SK-N-SH (cell line): ENCODE measurements at regions not wholly inside any gene's neighbourhood (a gene's known extent, or its start where the extent isn't known, plus 50 kb on each side); places are given as distances from the start of the nearest gene placed in this dataset.

Experiments used
- CTCF ChIA-PET: fragments of 300-600, 350-600 bp; formaldehyde crosslinking; extraction: SDS; loops from one replicate; lab custom pipeline; 2021; lab: Yijun Ruan, JAX
- POLR2A ChIA-PET: fragments of 350-600 bp; sonication (Branson Sonifier 250); formaldehyde crosslinking; extraction: SDS; loops from one replicate; lab custom pipeline; 2020; ENCODE audit warnings: antibody characterized with exemption, inconsistent platforms; lab: Yijun Ruan, JAX
- DNase-seq: peaks from one replicate; pipeline ENCODE4 v3.0.0; 2012
- H2AFZ ChIP-seq: fragments of 200-600 bp; sonication (generic); 2 replicates; pipeline ENCODE4 v1.8.1; 2016; ENCODE audit warnings: antibody characterized with exemption, mild to moderate bottlenecking, low read depth
- H3F3A ChIP-seq: fragments of 200-600 bp; sonication (generic); replicated peaks from 2 replicates; pipeline ENCODE3; 2016; ENCODE audit warnings: antibody characterized with exemption, mild to moderate bottlenecking; ENCODE audit not compliant: insufficient read depth
- H3K27ac ChIP-seq, 2 experiments: fragments of 200-500 bp in 1 of 2; fragments of 200-600 bp in 1 of 2; sonication (Bioruptor generic) in 1 of 2; sonication (generic), shearing (Covaris generic) in 1 of 2; 2 replicates each; pipeline versions ENCODE4 v1.5.1 to v1.6.1; 2014 to 2016; ENCODE audit warnings: low read depth in 2 of 2, inconsistent platforms in 1 of 2, low read length in 1 of 2, mild to moderate bottlenecking in 1 of 2, mixed read lengths in 1 of 2
- H3K27me3 ChIP-seq: fragments of 200-600 bp; sonication (generic), shearing (Covaris generic); 2 replicates; pipeline ENCODE4 v1.6.1; 2016; ENCODE audit warnings: mixed run types; ENCODE audit not compliant: insufficient read depth
- H3K36me3 ChIP-seq, 2 experiments: fragments of 200-500 bp in 1 of 2; fragments of 200-600 bp in 1 of 2; sonication (Bioruptor generic) in 1 of 2; sonication (generic) in 1 of 2; replicated peaks in 1 of 2; 2 replicates each; pipeline versions ENCODE3 to v1.5.1; 2014 to 2016; ENCODE audit warnings: low read length in 1 of 2, mild to moderate bottlenecking in 1 of 2; ENCODE audit not compliant: insufficient read depth in 2 of 2, control insufficient read depth in 1 of 2
- H3K4me1 ChIP-seq, 2 experiments: fragments of 200-500 bp in 1 of 2; fragments of 200-600 bp in 1 of 2; sonication (Bioruptor generic) in 1 of 2; sonication (generic), shearing (Covaris generic) in 1 of 2; 2 replicates each; pipeline versions ENCODE4 v1.5.1 to v1.6.1; 2014 to 2016; ENCODE audit warnings: low read depth in 1 of 2, low read length in 1 of 2, mixed run types in 1 of 2; ENCODE audit not compliant: insufficient read depth in 2 of 2, control insufficient read depth in 1 of 2
- H3K4me2 ChIP-seq: fragments of 200-600 bp; sonication (generic), shearing (Covaris generic); 2 replicates; pipeline ENCODE4 v1.6.1; 2017; ENCODE audit warnings: mixed run types
- H3K4me3 ChIP-seq, 2 experiments: fragments of 200-500 bp in 1 of 2; fragments of 200-600 bp in 1 of 2; sonication (Bioruptor generic) in 1 of 2; sonication (generic), shearing (Covaris generic) in 1 of 2; 2 replicates each; pipeline versions ENCODE4 v1.5.1 to v1.8.1; 2014 to 2016; ENCODE audit warnings: low read depth in 2 of 2, inconsistent platforms in 1 of 2, low read length in 1 of 2, mild to moderate bottlenecking in 1 of 2, mixed read lengths in 1 of 2, moderate library complexity in 1 of 2
- H3K79me2 ChIP-seq: fragments of 200-600 bp; sonication (generic); 2 replicates; pipeline ENCODE4 v1.8.1; 2017; ENCODE audit warnings: mild to moderate bottlenecking; ENCODE audit not compliant: insufficient read depth
- H3K9ac ChIP-seq: fragments of 200-600 bp; sonication (generic); 2 replicates; pipeline ENCODE4 v1.6.1; 2017; ENCODE audit warnings: mixed run types
- H3K9me2 ChIP-seq: fragments of 200-600 bp; sonication (generic); 2 replicates; pipeline ENCODE4 v1.6.1; 2017; ENCODE audit warnings: mixed run types
- H3K9me3 ChIP-seq: fragments of 200-600 bp; sonication (generic); 2 replicates; pipeline ENCODE4 v1.6.1; 2017; ENCODE audit warnings: mixed run types, mild to moderate bottlenecking, moderate library complexity
- H4K20me1 ChIP-seq: fragments of 200-600 bp; sonication (generic); 2 replicates; pipeline ENCODE4 v1.6.1; 2017; ENCODE audit warnings: mild to moderate bottlenecking, mixed run types; ENCODE audit not compliant: insufficient read depth
- CHD2 ChIP-seq: fragments of 150-350 bp; IDR thresholded peaks from 2 replicates; pipeline ENCODE4 v1.6.1; 2018; ENCODE audit warnings: low read length; ENCODE audit not compliant: partially characterized antibody
- ELF1 ChIP-seq: IDR thresholded peaks from 2 replicates; pipeline ENCODE4 v1.4.0; 2012
- EP300 ChIP-seq, 2 experiments: IDR thresholded peaks; 2 replicates each; pipeline versions ENCODE4 v1.4.0 to v1.6.1; 2012; ENCODE audit warnings: borderline replicate concordance in 1 of 2, low read depth in 1 of 2, low read length in 1 of 2
- EZH2phosphoT487 ChIP-seq: fragments of 200-600 bp; sonication (generic); IDR thresholded peaks from 2 replicates; pipeline ENCODE4 v1.6.1; 2017; ENCODE audit warnings: low read depth, mixed run types, mild to moderate bottlenecking, antibody characterized with exemption, moderate library complexity, borderline replicate concordance
- FOSL2 ChIP-seq: IDR thresholded peaks from 2 replicates; pipeline ENCODE4 v1.4.0; 2012; ENCODE audit warnings: low read depth, mild to moderate bottlenecking, moderate library complexity, borderline replicate concordance
- FOXJ3 ChIP-seq: sonication (generic); formaldehyde crosslinking; IDR thresholded peaks from 2 replicates; pipeline ENCODE4 v1.5.1; 2020; ENCODE audit warnings: mild to moderate bottlenecking, missing genetic modification reagents
- FOXM1 ChIP-seq: IDR thresholded peaks from 2 replicates; pipeline ENCODE4 v1.4.0; 2012; ENCODE audit warnings: low read depth, mild to moderate bottlenecking
- GABPA ChIP-seq: IDR thresholded peaks from 2 replicates; pipeline ENCODE4 v1.4.0; 2012; ENCODE audit warnings: low read depth, mild to moderate bottlenecking
- MEF2A ChIP-seq: IDR thresholded peaks from 2 replicates; pipeline ENCODE4 v1.4.0; 2012; ENCODE audit warnings: low read depth, borderline replicate concordance
- NRF1 ChIP-seq: IDR thresholded peaks from 2 replicates; pipeline ENCODE4 v1.6.1; 2012; ENCODE audit warnings: low read depth, mild to moderate bottlenecking, low read length
- POLR2AphosphoS5 ChIP-seq: IDR thresholded peaks from 2 replicates; pipeline ENCODE4 v1.6.1; 2012; ENCODE audit warnings: low read depth, low read length
- RAD21 ChIP-seq: IDR thresholded peaks from 2 replicates; pipeline ENCODE4 v1.6.1; 2012; ENCODE audit warnings: mild to moderate bottlenecking, low read length
- RCOR1 ChIP-seq: fragments of 150-350 bp; IDR thresholded peaks from 2 replicates; pipeline ENCODE4 v1.6.1; 2017; ENCODE audit warnings: antibody characterized with exemption, low read length
- RFX5 ChIP-seq: IDR thresholded peaks from 2 replicates; pipeline ENCODE4 v1.6.1; 2012; ENCODE audit warnings: mild to moderate bottlenecking, improper control_type of control experiment, low read length
- RXRA ChIP-seq: IDR thresholded peaks from 2 replicates; pipeline ENCODE4 v1.4.0; 2012; ENCODE audit warnings: low read depth, mild to moderate bottlenecking, borderline replicate concordance
- TEAD4 ChIP-seq: IDR thresholded peaks from 2 replicates; pipeline ENCODE4 v1.4.0; 2012; ENCODE audit warnings: mild to moderate bottlenecking, borderline replicate concordance; ENCODE audit not compliant: insufficient read depth
- USF1 ChIP-seq: IDR thresholded peaks from 2 replicates; pipeline ENCODE4 v1.4.0; 2012; ENCODE audit warnings: low read depth, borderline replicate concordance
- WGBS: methylation state at CpG from one replicate; pipeline ENCODE4 v1.1.6; 2017; ENCODE audit warnings: low lambda C conversion rate; 5-methylcytosine and 5-hydroxymethylcytosine counted together
- TF ChIP-seq, protein P1 (sequence below): IDR thresholded peaks from 2 replicates; pipeline ENCODE4 v1.4.0; 2012; ENCODE audit warnings: low read depth, borderline replicate concordance
- TF ChIP-seq, protein P2 (sequence below): IDR thresholded peaks from 2 replicates; pipeline ENCODE4 v1.4.0; 2012; ENCODE audit warnings: low read depth
- TF ChIP-seq, protein P3 (sequence below): fragments of 150-350 bp; IDR thresholded peaks from 2 replicates; pipeline ENCODE4 v1.6.1; 2016; ENCODE audit warnings: mild to moderate bottlenecking, low read depth, low read length
- TF ChIP-seq, protein P4 (sequence below): IDR thresholded peaks from 2 replicates; pipeline ENCODE4 v1.6.1; 2012; ENCODE audit warnings: mild to moderate bottlenecking, low read depth, low read length, moderate library complexity

GRCh38 chr1:55624766-55625165 lies 409.6 kb upstream of the USP24 start:
- Histone ChIP-seq H3K79me2 (no peaks in the 10 kb centered on the region), H3F3A (no peaks in the 10 kb centered on the region), H3K4me1 (no peaks in the 10 kb centered on the region), H3K9me2 (no peaks in the 10 kb centered on the region), H3K9ac (no peak overlapping the region), H3K9me3 (no peaks in the 10 kb centered on the region), H3K4me2 (no peak overlapping the region), H3K4me3 (no peak overlapping the region), H3K36me3 (no peaks in the 10 kb centered on the region), H3K27me3 (no peaks in the 10 kb centered on the region), H3K27ac (no peak overlapping the region), H2AFZ (no peak overlapping the region), H4K20me1 (no peaks in the 10 kb centered on the region)
- TF ChIP-seq GABPA (no peak), EZH2phosphoT487 (no peak), RXRA (no peak), FOXM1 (no peak), USF1 (no peak), RFX5 (no peak), TEAD4 (no peak), CHD2 (no peak), MEF2A (no peak)
- ChIA-PET CTCF (interaction anchor here (0.7 kb wide), 1 partner anchor 16 kb away, joined by 3 read pairs; no protein-coding TSS in a partner anchor), POLR2A (no interaction called here)
- 71% methylated on average over 3 of the region's 3 CpGs for WGBS
- DNase-seq: no peak

- Histone ChIP-seq H3K9me3 (no peaks in the 10 kb centered on the region), H2AFZ (no peak overlapping the region), H3K27ac (no peak overlapping the region), H3K9ac (no peak overlapping the region), H3F3A (no peaks in the 10 kb centered on the region), H3K4me2 (no peak overlapping the region), H3K27me3 (no peaks in the 10 kb centered on the region), H3K36me3 (no peaks in the 10 kb centered on the region), H3K79me2 (no peaks in the 10 kb centered on the region), H3K9me2 (no peaks in the 10 kb centered on the region), H3K4me1 (no peaks in the 10 kb centered on the region), H3K4me3 (no peak overlapping the region), H4K20me1 (no peaks in the 10 kb centered on the region)
- DNase-seq: no peak
- TF ChIP-seq, protein P1, sequence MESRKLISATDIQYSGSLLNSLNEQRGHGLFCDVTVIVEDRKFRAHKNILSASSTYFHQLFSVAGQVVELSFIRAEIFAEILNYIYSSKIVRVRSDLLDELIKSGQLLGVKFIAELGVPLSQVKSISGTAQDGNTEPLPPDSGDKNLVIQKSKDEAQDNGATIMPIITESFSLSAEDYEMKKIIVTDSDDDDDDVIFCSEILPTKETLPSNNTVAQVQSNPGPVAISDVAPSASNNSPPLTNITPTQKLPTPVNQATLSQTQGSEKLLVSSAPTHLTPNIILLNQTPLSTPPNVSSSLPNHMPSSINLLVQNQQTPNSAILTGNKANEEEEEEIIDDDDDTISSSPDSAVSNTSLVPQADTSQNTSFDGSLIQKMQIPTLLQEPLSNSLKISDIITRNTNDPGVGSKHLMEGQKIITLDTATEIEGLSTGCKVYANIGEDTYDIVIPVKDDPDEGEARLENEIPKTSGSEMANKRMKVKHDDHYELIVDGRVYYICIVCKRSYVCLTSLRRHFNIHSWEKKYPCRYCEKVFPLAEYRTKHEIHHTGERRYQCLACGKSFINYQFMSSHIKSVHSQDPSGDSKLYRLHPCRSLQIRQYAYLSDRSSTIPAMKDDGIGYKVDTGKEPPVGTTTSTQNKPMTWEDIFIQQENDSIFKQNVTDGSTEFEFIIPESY: no peak
- TF ChIP-seq, protein P2, sequence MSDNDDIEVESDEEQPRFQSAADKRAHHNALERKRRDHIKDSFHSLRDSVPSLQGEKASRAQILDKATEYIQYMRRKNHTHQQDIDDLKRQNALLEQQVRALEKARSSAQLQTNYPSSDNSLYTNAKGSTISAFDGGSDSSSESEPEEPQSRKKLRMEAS: no peak
- no peak for TF ChIP-seq RAD21
- TF ChIP-seq RXRA: no peak
- TF ChIP-seq FOSL2: no peak
- TF ChIP-seq CHD2: no peak
- no peak for TF ChIP-seq FOXJ3 (CRISPR knock-in tag)
- TF ChIP-seq POLR2AphosphoS5: no peak
- TF ChIP-seq, protein P3, sequence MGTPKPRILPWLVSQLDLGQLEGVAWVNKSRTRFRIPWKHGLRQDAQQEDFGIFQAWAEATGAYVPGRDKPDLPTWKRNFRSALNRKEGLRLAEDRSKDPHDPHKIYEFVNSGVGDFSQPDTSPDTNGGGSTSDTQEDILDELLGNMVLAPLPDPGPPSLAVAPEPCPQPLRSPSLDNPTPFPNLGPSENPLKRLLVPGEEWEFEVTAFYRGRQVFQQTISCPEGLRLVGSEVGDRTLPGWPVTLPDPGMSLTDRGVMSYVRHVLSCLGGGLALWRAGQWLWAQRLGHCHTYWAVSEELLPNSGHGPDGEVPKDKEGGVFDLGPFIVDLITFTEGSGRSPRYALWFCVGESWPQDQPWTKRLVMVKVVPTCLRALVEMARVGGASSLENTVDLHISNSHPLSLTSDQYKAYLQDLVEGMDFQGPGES: no peak
- TF ChIP-seq RCOR1: no peak
- no peak for TF ChIP-seq NRF1
- TF ChIP-seq MEF2A: no peak
- TF ChIP-seq, protein P4, sequence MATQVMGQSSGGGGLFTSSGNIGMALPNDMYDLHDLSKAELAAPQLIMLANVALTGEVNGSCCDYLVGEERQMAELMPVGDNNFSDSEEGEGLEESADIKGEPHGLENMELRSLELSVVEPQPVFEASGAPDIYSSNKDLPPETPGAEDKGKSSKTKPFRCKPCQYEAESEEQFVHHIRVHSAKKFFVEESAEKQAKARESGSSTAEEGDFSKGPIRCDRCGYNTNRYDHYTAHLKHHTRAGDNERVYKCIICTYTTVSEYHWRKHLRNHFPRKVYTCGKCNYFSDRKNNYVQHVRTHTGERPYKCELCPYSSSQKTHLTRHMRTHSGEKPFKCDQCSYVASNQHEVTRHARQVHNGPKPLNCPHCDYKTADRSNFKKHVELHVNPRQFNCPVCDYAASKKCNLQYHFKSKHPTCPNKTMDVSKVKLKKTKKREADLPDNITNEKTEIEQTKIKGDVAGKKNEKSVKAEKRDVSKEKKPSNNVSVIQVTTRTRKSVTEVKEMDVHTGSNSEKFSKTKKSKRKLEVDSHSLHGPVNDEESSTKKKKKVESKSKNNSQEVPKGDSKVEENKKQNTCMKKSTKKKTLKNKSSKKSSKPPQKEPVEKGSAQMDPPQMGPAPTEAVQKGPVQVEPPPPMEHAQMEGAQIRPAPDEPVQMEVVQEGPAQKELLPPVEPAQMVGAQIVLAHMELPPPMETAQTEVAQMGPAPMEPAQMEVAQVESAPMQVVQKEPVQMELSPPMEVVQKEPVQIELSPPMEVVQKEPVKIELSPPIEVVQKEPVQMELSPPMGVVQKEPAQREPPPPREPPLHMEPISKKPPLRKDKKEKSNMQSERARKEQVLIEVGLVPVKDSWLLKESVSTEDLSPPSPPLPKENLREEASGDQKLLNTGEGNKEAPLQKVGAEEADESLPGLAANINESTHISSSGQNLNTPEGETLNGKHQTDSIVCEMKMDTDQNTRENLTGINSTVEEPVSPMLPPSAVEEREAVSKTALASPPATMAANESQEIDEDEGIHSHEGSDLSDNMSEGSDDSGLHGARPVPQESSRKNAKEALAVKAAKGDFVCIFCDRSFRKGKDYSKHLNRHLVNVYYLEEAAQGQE: no peak
- TF ChIP-seq ELF1: no peak
- TF ChIP-seq EP300 (IDR thresholded peaks at IDR 0.05; ENCODE audit: borderline replicate concordance in 1 of 2, low read depth in 1 of 2, low read length in 1 of 2): no peak
- ChIA-PET POLR2A (no interaction called here), CTCF (interaction anchor here (0.6 to 1.1 kb wide), 2 partner anchors 18 to 130 kb away, joined by 3 read pairs; no protein-coding TSS in a partner anchor)
- 77% methylated on average over 4 of the region's 4 CpGs for WGBS
Measured at GRCh38 chr1:55623311-55623710, 408.1 kb upstream of the USP24 start.
